C1 segment of cervical spinal cord (tissue), 14 donors: ENCODE measurements at regions not wholly inside any gene's neighbourhood (a gene's known extent, or its start where the extent isn't known, plus 50 kb on each side); places are given as distances from the start of the nearest gene placed in this dataset.
"Not testable (repeated sequence)": the region's sequence is repeated elsewhere in the genome, so short reads cannot be mapped to it uniquely, and the experiment has no call there.

Experiments
- DNase-seq, 14 donors: peaks; one replicate each; lab custom pipeline; 2025; lab: John Stamatoyannopoulos, UW

DNA sequence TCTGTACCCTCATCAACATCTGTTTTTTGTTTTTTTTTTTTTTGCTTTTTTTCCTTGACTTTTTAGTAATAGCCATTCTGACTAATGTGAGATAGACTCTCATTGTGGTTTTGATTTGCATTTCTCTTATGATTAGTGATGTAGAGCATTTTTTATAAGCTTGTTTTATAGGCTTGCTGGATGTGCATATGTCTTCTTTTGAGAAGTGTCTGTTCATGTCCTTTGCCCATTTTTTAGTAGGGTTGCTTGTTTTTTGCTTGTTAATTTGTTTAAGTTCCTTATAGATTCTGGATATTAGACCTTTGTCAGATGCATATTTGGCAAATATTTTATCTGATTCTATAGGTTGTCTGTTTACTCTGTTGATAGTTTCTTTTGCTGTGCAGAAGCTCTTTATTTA, 53.5 kb upstream of the FAR1 start:
- not testable (repeated sequence) for DNase-seq

DNA sequence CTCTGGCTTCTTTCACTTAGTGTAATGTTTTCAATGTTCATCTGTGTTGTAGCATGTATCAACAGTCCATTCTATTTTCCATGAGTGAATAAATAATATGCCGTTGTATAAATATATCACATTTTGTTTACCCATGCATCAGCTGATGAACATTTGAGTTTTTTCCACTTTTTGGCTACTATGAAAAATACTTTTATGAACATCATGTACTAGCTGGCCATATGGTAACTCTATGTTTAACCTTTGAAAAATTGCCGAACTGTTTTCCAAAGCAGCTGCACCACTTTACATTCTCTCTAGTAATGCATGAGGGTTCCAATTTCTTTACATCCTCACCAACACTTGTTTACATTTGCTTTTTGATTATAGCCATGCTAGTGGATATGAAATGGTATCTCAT, 59.8 kb upstream of the FAR1 start:
- no peak for DNase-seq

- DNase-seq, result no peak
Observed at GRCh38 chr11:13606701-13607100, 61.8 kb upstream of the FAR1 start.

DNA sequence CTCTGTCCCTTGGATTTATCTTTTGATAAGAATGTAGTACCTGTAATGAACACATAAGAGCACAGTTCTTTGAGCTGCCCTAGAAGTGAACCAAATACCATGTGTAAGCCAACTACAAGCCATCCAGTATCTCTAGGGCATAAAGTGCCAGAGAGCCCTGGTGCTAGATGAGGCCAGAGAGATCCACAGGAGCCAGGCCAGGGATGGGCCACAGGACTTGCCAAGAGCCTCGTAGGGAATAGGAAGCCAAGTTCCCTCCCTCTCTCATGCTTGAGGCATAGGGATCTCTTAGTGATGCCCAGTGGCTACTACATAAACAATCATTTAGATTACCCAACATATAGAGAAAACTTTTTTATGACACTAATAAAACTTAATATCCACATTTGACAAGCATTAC, 64.8 kb upstream of the FAR1 start:
- DNase-seq, result peak in 1 of 14 donors; percentile 54

DNA sequence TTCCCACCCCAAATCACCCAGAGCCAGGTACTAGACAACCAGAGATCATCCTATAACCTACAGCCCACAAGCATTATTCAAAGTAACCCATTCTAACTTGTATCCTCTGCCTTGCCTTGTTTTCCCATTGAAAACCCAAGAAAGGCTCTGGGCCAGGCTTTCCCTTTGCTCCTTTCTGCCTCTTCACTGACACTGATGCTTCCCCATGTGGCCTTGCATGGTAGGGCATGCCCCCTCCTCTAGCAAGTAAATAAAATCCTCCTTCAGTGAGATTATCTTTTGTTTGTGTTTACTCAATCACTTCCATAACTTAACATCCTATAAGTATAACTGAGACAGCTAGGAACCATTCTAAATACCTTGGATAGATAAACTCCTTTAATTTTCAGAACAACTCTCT, 65.6 kb upstream of the FAR1 start:
- no peak for DNase-seq

GRCh38 chr11:13596611-13597326, 71.7 kb upstream of the FAR1 start:
- peak in 2 of 14 donors; percentile 23 to 96 for DNase-seq

DNA sequence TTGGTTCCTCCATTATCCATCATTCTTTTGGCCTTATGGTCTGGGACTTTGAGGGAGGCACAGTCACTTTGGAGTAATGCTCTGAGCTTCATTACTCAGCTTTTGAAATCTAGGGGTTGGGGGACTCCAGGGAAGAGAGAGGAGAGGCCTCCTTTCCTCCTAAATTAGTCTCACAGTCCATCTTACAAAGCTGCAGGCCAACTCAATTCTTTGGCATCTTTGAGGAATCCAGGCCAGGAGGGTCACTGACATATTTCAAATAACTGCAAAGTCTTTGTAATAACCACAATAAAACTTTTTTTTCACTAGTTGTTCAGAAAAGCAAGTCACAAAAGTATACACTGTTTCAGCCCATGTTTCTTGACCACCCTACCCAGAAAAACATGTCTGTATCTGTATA, 73.3 kb upstream of the FAR1 start:
- DNase-seq, result no peak

DNA sequence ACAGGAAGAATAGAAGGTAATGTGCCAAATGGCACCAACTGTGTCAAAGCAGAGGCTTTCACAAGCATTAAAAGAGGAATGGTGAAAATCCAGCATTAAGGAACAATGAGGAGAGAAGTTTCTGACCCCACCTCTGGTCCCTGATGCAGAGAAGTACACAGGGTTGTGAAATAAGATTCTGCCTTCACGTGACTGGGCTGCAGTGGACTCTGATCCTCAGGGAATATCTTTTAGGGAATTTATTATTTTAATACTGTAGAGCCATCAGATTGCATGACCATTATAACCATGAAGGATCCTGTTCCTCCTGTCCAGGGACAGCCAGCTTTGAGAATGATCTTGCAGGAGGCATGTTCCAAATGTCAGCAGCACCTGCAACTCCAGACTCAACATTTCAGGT, 74.4 kb upstream of the FAR1 start:
- no peak for DNase-seq

DNA sequence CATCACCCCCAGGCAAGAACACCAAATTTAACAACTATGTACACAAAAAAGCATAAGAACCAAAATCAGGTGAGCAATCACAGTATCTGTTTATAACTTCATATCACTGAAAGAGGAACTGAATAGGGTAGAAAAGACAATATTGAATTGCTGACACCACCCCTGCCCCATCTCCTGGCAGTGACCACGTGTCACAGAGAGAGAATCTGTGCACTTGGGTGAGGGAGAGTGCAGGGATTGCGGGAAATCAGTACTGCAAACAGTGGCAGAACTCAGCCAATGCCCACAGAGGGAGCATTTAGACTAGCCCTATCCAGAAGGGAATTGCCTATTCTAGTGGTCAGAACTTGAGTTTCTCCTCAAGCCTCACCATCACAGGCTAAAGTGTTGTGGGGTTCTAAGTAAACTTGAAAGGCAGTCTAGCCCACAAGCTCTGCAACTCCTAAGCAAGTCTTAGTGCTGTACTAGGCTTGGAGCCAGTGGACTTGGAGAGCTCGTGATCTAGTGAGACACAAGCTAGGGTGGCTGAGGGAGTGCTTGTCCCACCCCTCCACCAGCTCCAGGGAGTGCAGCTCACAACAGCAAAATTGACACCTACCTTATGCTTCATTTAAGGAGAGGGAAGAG, 82.8 kb upstream of the PTH start:
- no peak for DNase-seq

DNA sequence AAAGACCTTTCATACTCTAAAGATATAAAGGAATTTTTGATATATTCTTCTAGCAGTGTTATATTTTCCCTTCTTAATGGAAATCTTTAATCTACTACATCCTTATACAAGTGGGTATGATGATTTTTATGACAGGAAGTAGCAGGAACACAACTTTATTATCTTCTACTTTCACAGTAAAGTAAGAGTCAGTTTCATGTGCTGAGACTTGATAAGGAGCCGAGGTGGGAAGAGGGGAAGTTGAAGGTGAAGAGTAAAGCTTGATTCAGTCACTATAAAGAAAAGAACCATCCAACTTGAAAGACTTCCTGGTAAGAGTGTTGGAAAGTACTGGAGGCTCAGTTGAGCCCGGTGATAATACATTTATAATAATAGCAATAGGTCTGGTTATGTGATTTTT, 82.1 kb upstream of the PTH start:
- no peak for DNase-seq

- no peak for DNase-seq
Observed at GRCh38 chr11:13576995-13577394, 81.2 kb upstream of the PTH start.

GRCh38 chr11:13575385-13575784, 79.6 kb upstream of the PTH start:
- DNase-seq, result not testable (repeated sequence)

DNA sequence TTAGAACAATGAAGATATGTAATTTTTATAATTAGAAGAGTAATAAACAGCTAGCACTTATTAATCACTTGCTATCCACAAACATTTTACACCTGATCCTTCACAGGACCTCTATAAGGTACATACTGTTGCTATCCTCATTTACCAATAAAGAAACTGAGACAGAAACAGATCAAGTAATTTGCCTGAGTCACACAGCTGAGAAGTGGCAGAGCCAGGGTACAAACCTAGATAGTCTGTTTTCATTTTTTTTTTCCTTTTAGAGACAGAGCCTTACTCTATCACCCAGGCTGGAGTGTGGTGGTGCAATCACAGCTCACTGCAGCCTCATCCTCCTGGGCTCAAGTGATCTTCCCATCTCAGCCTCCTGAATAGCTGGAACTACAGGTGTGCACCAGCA, 71.8 kb upstream of the PTH start:
- DNase-seq, result no peak

DNA sequence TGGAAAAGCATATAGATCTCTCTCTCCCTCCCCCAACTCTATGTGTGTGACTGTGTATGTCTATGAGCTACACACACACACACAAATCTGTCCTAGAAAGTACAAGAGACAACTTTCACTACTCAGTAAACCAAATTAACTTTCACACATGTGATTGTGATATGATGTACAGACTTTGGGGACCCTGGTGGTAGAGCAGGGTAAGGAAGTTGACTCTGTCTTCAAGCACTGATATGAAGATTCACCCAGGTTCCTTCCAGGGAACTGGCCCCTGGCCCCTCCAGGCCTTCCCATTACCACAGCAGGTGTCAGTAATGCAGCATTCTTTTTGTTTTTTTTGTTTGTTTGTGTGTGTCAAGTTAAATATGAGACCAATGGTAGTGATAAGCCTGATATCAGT, 66.1 kb upstream of the PTH start:
- no peak for DNase-seq

GRCh38 chr11:13560341-13560740, 64.5 kb upstream of the PTH start:
- not testable (repeated sequence) for DNase-seq

GRCh38 chr11:13552784-13553183, 57.0 kb upstream of the PTH start:
- DNase-seq, result no peak

DNA sequence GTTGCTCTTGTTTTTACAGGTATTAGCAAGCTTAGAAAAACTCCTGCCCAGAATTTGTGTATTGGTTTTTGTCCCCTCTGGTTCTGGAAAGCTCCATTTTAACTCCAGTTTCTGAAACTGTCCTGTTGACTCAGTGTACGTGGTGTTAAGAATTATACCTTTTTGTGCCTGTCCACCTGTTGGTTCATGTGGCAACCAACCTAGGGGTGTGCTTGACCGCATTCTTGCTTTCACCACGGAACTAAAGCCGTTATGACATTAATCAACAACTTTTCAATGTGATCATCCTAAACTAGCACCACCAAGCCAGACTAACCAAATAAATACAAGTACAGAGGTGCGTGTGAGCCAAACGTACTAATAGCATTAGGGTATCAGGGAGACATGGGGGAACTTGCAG, 56.0 kb upstream of the PTH start:
- no peak for DNase-seq

DNA sequence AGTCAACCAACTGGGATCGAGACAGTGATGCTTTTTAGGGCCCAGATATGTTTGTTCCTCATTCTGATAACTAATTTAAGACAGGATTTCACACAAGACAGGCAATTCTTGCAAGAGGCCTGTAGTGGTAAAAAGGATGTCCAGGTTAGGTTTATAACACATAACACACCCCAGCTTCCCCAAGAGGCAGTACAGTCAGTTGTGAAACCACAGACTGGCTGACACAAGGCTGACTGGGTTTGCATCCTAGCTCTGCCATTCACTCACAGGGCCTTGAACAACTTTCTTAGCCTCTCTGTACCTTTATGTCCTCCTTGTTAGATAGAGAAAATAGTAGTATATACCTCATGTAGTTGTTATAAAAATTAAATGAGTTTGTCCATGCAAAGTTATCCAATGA, 55.0 kb upstream of the PTH start:
- DNase-seq, result no peak

- DNase-seq, result not testable (repeated sequence)
Observed at GRCh38 chr11:13546092-13546491, 50.3 kb upstream of the PTH start.
